IMR-90 (cell line): ENCODE measurements at regions not wholly inside any gene's neighbourhood (a gene's known extent, or its start where the extent isn't known, plus 50 kb on each side); places are given as distances from the start of the nearest gene placed in this dataset.

ENCODE experiments used
- ATAC-seq: fragments of 200-7000 bp; cut with Tn5 transposase; 2 replicates; pipeline ENCODE4 v1.9.1; 2020; ENCODE audit warnings: low read depth, mild to moderate bottlenecking, moderate library complexity
- BruUV-seq: library from RNA; stranded (reverse); fragments of 400-500 nt; replicated peaks from 2 replicates; lab custom pipeline; 2021; lab: Mats Ljungman, UMichigan
- CTCF ChIA-PET: fragments of 300-600 bp; formaldehyde crosslinking; extraction: SDS; loops from one replicate; lab custom pipeline; 2021; ENCODE audit warnings: antibody characterized with exemption; lab: Yijun Ruan, JAX
- POLR2A ChIA-PET: fragments of 300-600 bp; sonication (Branson Sonifier 250); formaldehyde crosslinking; loops from one replicate; lab custom pipeline; 2022; ENCODE audit warnings: antibody characterized with exemption; ENCODE audit not compliant: unreplicated experiment; lab: Charles Lee
- DNase-seq: peaks from one replicate; pipeline ENCODE4 v3.0.0; 2013
- H2AFZ ChIP-seq: replicated peaks from 2 replicates; pipeline ENCODE3; 2013; ENCODE audit warnings: low read length, mild to moderate bottlenecking; ENCODE audit not compliant: poor library complexity
- H2AK5ac ChIP-seq: 2 replicates; pipeline ENCODE4 v1.6.1; 2013; ENCODE audit warnings: low read depth, low read length, inconsistent platforms
- H2AK9ac ChIP-seq: replicated peaks from 2 replicates; pipeline ENCODE3; 2013; ENCODE audit warnings: mild to moderate bottlenecking, low read depth, low read length, moderate library complexity; ENCODE audit not compliant: poor library complexity
- H2BK120ac ChIP-seq: 2 replicates; pipeline ENCODE4 v1.6.1; 2013; ENCODE audit warnings: low read depth, low read length, inconsistent platforms
- H2BK15ac ChIP-seq: 3 replicates; pipeline ENCODE4 v1.6.1; 2013; ENCODE audit warnings: low read depth, low read length, inconsistent platforms
- H2BK20ac ChIP-seq: 2 replicates; pipeline ENCODE4 v1.6.1; 2013; ENCODE audit warnings: low read depth, mild to moderate bottlenecking, inconsistent platforms, low read length, moderate library complexity
- H2BK5ac ChIP-seq: 2 replicates; pipeline ENCODE4 v1.6.1; 2013; ENCODE audit warnings: mild to moderate bottlenecking, low read depth, low read length, inconsistent platforms; ENCODE audit not compliant: poor library complexity, severe bottlenecking
- H3K14ac ChIP-seq: replicated peaks from 2 replicates; pipeline ENCODE4 v1.6.1; 2013; ENCODE audit warnings: low read depth, low read length, inconsistent platforms
- H3K18ac ChIP-seq: 2 replicates; pipeline ENCODE4 v1.6.1; 2013; ENCODE audit warnings: low read depth, low read length, control low read depth
- H3K23ac ChIP-seq: 2 replicates; pipeline ENCODE4 v1.6.1; 2013; ENCODE audit warnings: low read depth, low read length, inconsistent platforms
- H3K27ac ChIP-seq: 2 replicates; pipeline ENCODE4 v1.5.1; 2013; ENCODE audit warnings: mild to moderate bottlenecking, control low read depth, low read length; ENCODE audit not compliant: insufficient read depth
- H3K27me3 ChIP-seq: 2 replicates; pipeline ENCODE4 v1.6.1; 2013; ENCODE audit warnings: low read length; ENCODE audit not compliant: control insufficient read depth, insufficient read depth
- H3K36me3 ChIP-seq: 2 replicates; pipeline ENCODE4 v1.6.1; 2013; ENCODE audit warnings: low read length, mixed read lengths; ENCODE audit not compliant: control insufficient read depth, insufficient read depth
- H3K4ac ChIP-seq: 2 replicates; pipeline ENCODE4 v1.6.1; 2013; ENCODE audit warnings: low read depth, low read length, inconsistent platforms
- H3K4me1 ChIP-seq: 2 replicates; pipeline ENCODE4 v1.6.1; 2013; ENCODE audit warnings: low read length, mixed read lengths; ENCODE audit not compliant: control insufficient read depth, insufficient read depth
- H3K4me2 ChIP-seq: 2 replicates; pipeline ENCODE4 v1.6.1; 2013; ENCODE audit warnings: low read depth, mild to moderate bottlenecking, control low read depth, low read length, moderate library complexity
- H3K4me3 ChIP-seq: 2 replicates; pipeline ENCODE4 v1.5.1; 2013; ENCODE audit warnings: low read depth, mild to moderate bottlenecking, control low read depth, low read length, moderate library complexity; ENCODE audit not compliant: insufficient read depth
- H3K56ac ChIP-seq: 2 replicates; pipeline ENCODE4 v1.6.1; 2013; ENCODE audit warnings: low read length, inconsistent platforms; ENCODE audit not compliant: insufficient read depth; ENCODE audit errors: extremely low read depth
- H3K79me1 ChIP-seq, 2 experiments: 2 replicates each; pipeline ENCODE4 v1.6.1; 2013; ENCODE audit warnings: low read length in 2 of 2, inconsistent platforms in 1 of 2, low read depth in 1 of 2
- H3K9ac ChIP-seq: 2 replicates; pipeline ENCODE4 v1.6.1; 2013; ENCODE audit warnings: low read depth, low read length, control low read depth
- H3K9me1 ChIP-seq: 2 replicates; pipeline ENCODE4 v1.6.1; 2013; ENCODE audit warnings: low read length, inconsistent platforms; ENCODE audit not compliant: insufficient read depth
- H3K9me3 ChIP-seq: 2 replicates; pipeline ENCODE4 v1.6.1; 2013; ENCODE audit warnings: low read length; ENCODE audit not compliant: control insufficient read depth, insufficient read depth
- H4K20me1 ChIP-seq: 2 replicates; pipeline ENCODE4 v1.6.1; 2013; ENCODE audit warnings: low read length, inconsistent platforms; ENCODE audit not compliant: insufficient read depth
- H4K5ac ChIP-seq: 2 replicates; pipeline ENCODE4 v1.6.1; 2013; ENCODE audit warnings: mild to moderate bottlenecking, low read depth, low read length, control low read depth
- H4K8ac ChIP-seq, 2 experiments: 2 replicates each; pipeline ENCODE4 v1.6.1; 2013; ENCODE audit warnings: low read depth in 2 of 2, low read length in 2 of 2, control low read depth in 1 of 2, inconsistent platforms in 1 of 2
- H4K91ac ChIP-seq: 2 replicates; pipeline ENCODE4 v1.6.1; 2013; ENCODE audit warnings: low read depth, low read length, inconsistent platforms; ENCODE audit not compliant: insufficient read depth
- CTCF ChIP-seq: conservative IDR thresholded peaks from 2 replicates; pipeline ENCODE4 v1.5.1; 2012; ENCODE audit warnings: mild to moderate bottlenecking, low read depth, low read length, improper control_type of control experiment
- POLR2A ChIP-seq: IDR thresholded peaks from 2 replicates; pipeline ENCODE4 v1.6.1; 2012; ENCODE audit warnings: mild to moderate bottlenecking, low read depth, low read length
- RCOR1 ChIP-seq: IDR thresholded peaks from 2 replicates; pipeline ENCODE4 v1.6.1; 2012; ENCODE audit warnings: mild to moderate bottlenecking, low read length, improper control_type of control experiment; ENCODE audit not compliant: insufficient replicate concordance
- WGBS, 2 experiments: methylation state at CpG; one replicate each; pipeline versions ENCODE4 v1.1.5 to v1.1.7; 2013; ENCODE audit warnings: missing lambda C conversion rate in 2 of 2; ENCODE audit not compliant: insufficient read length in 1 of 2; ENCODE audit errors: extremely low coverage in 2 of 2; 5-methylcytosine and 5-hydroxymethylcytosine counted together
- dilution Hi-C: fragments of 300-500 bp; cut with HindIII; formaldehyde crosslinking; loops from one replicate; pipeline ENCODE4 v1.14.3; 2018; ENCODE audit warnings: low sequenced_read_pairs; ENCODE audit not compliant: unreplicated experiment
- in situ Hi-C: fragments of 300-500 bp; cut with MboI; formaldehyde crosslinking; loops from 3 replicates; pipeline ENCODE4 v1.14.3; 2019; ENCODE audit warnings: low sequenced_read_pairs, inconsistent platforms, mixed read lengths
- intact Hi-C: fragments of 100-400 bp; cut with micrococcal nuclease; formaldehyde crosslinking; loops from 2 replicates; pipeline ENCODE4 v1.10.0; 2022

GRCh38 chr2:126828051-126828450 is 70.6 kb upstream of the TEX51 start:
- H4K20me1 ChIP-seq: no peaks in the 10 kb centered on the region
- no peak overlapping the region for H2AFZ ChIP-seq
- H3K9ac ChIP-seq: no peak overlapping the region
- no peaks in the 10 kb centered on the region for H3K4me1 ChIP-seq
- H3K27me3 ChIP-seq: no peaks in the 10 kb centered on the region; the same call in 1 of the 2 replicates
- H3K9me3 ChIP-seq: no peaks in the 10 kb centered on the region
- H3K56ac ChIP-seq: no peak overlapping the region
- no peak overlapping the region for H4K5ac ChIP-seq
- H3K36me3 ChIP-seq: no peaks in the 10 kb centered on the region
- in situ Hi-C loops: no loop called here
- BruUV-seq: no TSS peak
- no peak overlapping the region for H3K23ac ChIP-seq
- no peak overlapping the region for H2BK5ac ChIP-seq
- WGBS, 2 experiments: no CpG with 5 or more reads among the region's 4 CpGs
- TF ChIP-seq POLR2A (no peak), RCOR1 (no peak), CTCF (no peak)
- no peak overlapping the region for H4K91ac ChIP-seq
- dilution Hi-C loops: no loop called here
- H3K9me1 ChIP-seq: no peaks in the 10 kb centered on the region
- no peak overlapping the region for H3K14ac ChIP-seq
- no peak overlapping the region for H3K4me3 ChIP-seq
- no peak overlapping the region for H2BK15ac ChIP-seq
- ChIA-PET CTCF (no interaction called here), POLR2A (no interaction called here)
- H2BK120ac ChIP-seq: no peak overlapping the region
- no peak overlapping the region for H2BK20ac ChIP-seq
- no peak overlapping the region for H3K4ac ChIP-seq
- H3K18ac ChIP-seq: no peak overlapping the region
- ATAC-seq (no peak), DNase-seq (no peak)
- intact Hi-C loops: no loop called here
- H3K27ac ChIP-seq: no peak overlapping the region
- H4K8ac ChIP-seq: no peak overlapping the region
- H3K4me2 ChIP-seq: no peak overlapping the region
- no peak overlapping the region for H2AK9ac ChIP-seq
- H3K79me1 ChIP-seq: no peaks in the 10 kb centered on the region
- H2AK5ac ChIP-seq: no peak overlapping the region
